Activated naive CD4-positive, alpha-beta T cell treated with anti-CD3 and anti-CD28 coated beads, Interleukin-2, amount 10 ng/mL, durations not matched to agents 7 days and 5 days (primary cell): ENCODE measurements at regions not wholly inside any gene's neighbourhood (a gene's known extent, or its start where the extent isn't known, plus 50 kb on each side); places are given as distances from the start of the nearest gene placed in this dataset.
"Not testable (repeated sequence)": the region's sequence is repeated elsewhere in the genome, so short reads cannot be mapped to it uniquely, and the experiment has no call there.

Source experiments
- CTCF ChIA-PET: fragments of 350-600 bp; sonication (Branson Sonifier 250); formaldehyde crosslinking; loops from one replicate; lab custom pipeline; 2021; ENCODE audit warnings: antibody characterized with exemption; lab: Charles Lee
- DNase-seq: peaks from one replicate; pipeline ENCODE4 v3.0.0-alpha.2; 2020
- H3K27ac Mint-ChIP-seq: one replicate; pipeline ENCODE4 v1.8.0; 2021; ENCODE audit warnings: mild to moderate bottlenecking, moderate library complexity, mixed read lengths
- H3K27me3 Mint-ChIP-seq: one replicate; pipeline ENCODE4 v1.8.0; 2021; ENCODE audit warnings: mild to moderate bottlenecking, mixed read lengths
- H3K36me3 Mint-ChIP-seq: one replicate; pipeline ENCODE4 v1.8.0; 2021; ENCODE audit warnings: mixed read lengths
- H3K4me1 Mint-ChIP-seq: one replicate; pipeline ENCODE4 v1.8.0; 2021; ENCODE audit warnings: mixed read lengths
- H3K4me3 Mint-ChIP-seq: one replicate; pipeline ENCODE4 v1.8.0; 2021; ENCODE audit warnings: mild to moderate bottlenecking, moderate library complexity, mixed read lengths
- H3K9me3 Mint-ChIP-seq: one replicate; pipeline ENCODE4 v1.8.0; 2021; ENCODE audit warnings: mixed read lengths

DNA sequence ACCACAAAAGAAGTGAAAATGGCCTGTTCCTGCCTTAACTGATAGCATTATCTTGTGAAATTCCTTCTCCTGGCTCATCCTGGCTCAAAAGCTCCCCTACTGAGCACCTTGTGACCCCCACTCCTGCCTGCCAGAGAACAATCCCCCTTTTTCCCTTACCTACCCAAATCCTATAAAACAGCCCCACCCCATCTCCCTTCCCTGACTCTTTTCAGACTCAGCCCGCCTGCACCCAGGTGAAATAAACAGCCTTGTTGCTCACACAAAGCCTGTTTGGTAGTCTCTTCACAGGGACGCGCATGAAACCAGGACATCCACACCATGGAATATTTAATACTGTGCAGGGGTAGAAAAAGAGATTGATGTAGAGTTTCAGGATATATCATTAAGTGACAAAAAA, 1677.0 kb downstream of the C4orf33 start:
- H3K27me3 Mint-ChIP-seq, CTCF ChIA-PET, H3K36me3 Mint-ChIP-seq, DNase-seq, H3K4me3 Mint-ChIP-seq, H3K4me1 Mint-ChIP-seq, H3K27ac Mint-ChIP-seq: not testable (repeated sequence)
- peaks cover 12% of the 10 kb centered on the region for H3K9me3 Mint-ChIP-seq

GRCh38 chr4:130808492-130808891, 1712.5 kb downstream of the C4orf33 start:
- Mint-ChIP-seq H3K4me1 (no peaks in the 10 kb centered on the region), H3K27me3 (no peaks in the 10 kb centered on the region), H3K36me3 (no peaks in the 10 kb centered on the region), H3K4me3 (no peak overlapping the region), H3K9me3 (peaks cover 3% of the 10 kb centered on the region), H3K27ac (no peak overlapping the region)
- CTCF ChIA-PET = no interaction called here
- DNase-seq = no peak

- peaks cover 5% of the 10 kb centered on the region for H3K9me3 Mint-ChIP-seq
- no peaks in the 10 kb centered on the region for H3K4me1 Mint-ChIP-seq
- H3K36me3 Mint-ChIP-seq = no peaks in the 10 kb centered on the region
These were observed 1716.3 kb downstream of the C4orf33 start for GRCh38 chr4:130812117-130812765.

GRCh38 chr4:130814896-130815295, 1718.9 kb downstream of the C4orf33 start:
- Mint-ChIP-seq H3K36me3 (no peaks in the 10 kb centered on the region), H3K4me1 (no peaks in the 10 kb centered on the region), H3K4me3 (no peak overlapping the region), H3K27ac (no peak overlapping the region), H3K9me3 (peaks cover 5% of the 10 kb centered on the region), H3K27me3 (no peaks in the 10 kb centered on the region)
- CTCF ChIA-PET = no interaction called here
- DNase-seq = no peak

More at GRCh38 chr4:130812117-130812765, 1716.3 kb downstream of the C4orf33 start:
- H3K27me3 Mint-ChIP-seq = no peaks in the 10 kb centered on the region
- no peak overlapping the region for H3K27ac Mint-ChIP-seq
- no peak for DNase-seq
- H3K4me3 Mint-ChIP-seq = no peak overlapping the region
- CTCF ChIA-PET = no interaction called here

GRCh38 chr4:130820448-130820847, 1724.5 kb downstream of the C4orf33 start:
- no peaks in the 10 kb centered on the region for H3K4me1 Mint-ChIP-seq
- no peak overlapping the region for H3K4me3 Mint-ChIP-seq
- no peak for DNase-seq
- peaks cover 6% of the 10 kb centered on the region for H3K9me3 Mint-ChIP-seq
- H3K27ac Mint-ChIP-seq = no peak overlapping the region
- no peaks in the 10 kb centered on the region for H3K27me3 Mint-ChIP-seq
- CTCF ChIA-PET = no interaction called here
- H3K36me3 Mint-ChIP-seq = no peaks in the 10 kb centered on the region

DNA sequence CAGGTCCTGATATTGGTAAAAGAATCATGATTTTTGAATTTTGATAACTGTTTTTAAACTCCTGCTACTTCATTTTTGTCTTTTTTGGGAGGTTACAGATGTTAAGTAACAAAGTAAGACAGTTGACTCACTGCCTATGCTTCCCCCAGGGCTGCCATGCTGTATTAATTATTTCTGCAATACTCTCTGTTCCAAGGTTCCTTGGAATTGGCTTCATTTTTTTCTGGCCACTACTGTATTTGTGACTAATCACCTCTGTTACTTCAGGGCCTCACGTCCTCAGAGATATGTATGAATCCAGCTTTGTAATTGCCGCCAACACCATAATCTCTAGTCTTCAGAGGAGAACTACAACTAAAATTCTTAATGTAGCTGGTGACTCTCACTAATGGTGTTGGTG, 1729.3 kb downstream of the C4orf33 start:
- CTCF ChIA-PET = no interaction called here
- Mint-ChIP-seq H3K9me3 (peaks cover 7% of the 10 kb centered on the region), H3K27ac (no peak overlapping the region), H3K4me3 (no peak overlapping the region), H3K4me1 (no peaks in the 10 kb centered on the region), H3K27me3 (no peaks in the 10 kb centered on the region), H3K36me3 (no peaks in the 10 kb centered on the region)
- DNase-seq = no peak

GRCh38 chr4:130850019-130850524, 1754.1 kb downstream of the C4orf33 start:
- Mint-ChIP-seq H3K27me3 (no peaks in the 10 kb centered on the region), H3K9me3 (peaks cover 18% of the 10 kb centered on the region), H3K27ac (no peak overlapping the region), H3K4me3 (no peak overlapping the region), H3K4me1 (no peaks in the 10 kb centered on the region), H3K36me3 (no peaks in the 10 kb centered on the region)
- DNase-seq = no peak
- CTCF ChIA-PET = no interaction called here

- DNase-seq = no peak
- CTCF ChIA-PET = no interaction called here
- no peaks in the 10 kb centered on the region for H3K36me3 Mint-ChIP-seq
- no peak overlapping the region for H3K4me3 Mint-ChIP-seq
- H3K9me3 Mint-ChIP-seq = peaks cover 18% of the 10 kb centered on the region
- no peak overlapping the region for H3K27ac Mint-ChIP-seq
- H3K27me3 Mint-ChIP-seq = no peaks in the 10 kb centered on the region
- H3K4me1 Mint-ChIP-seq = no peaks in the 10 kb centered on the region
These were observed 1755.2 kb downstream of the C4orf33 start for GRCh38 chr4:130851107-130851506.

- CTCF ChIA-PET = no interaction called here
- Mint-ChIP-seq H3K27ac (no peak overlapping the region), H3K36me3 (no peaks in the 10 kb centered on the region), H3K4me3 (no peak overlapping the region), H3K9me3 (peaks cover 20% of the 10 kb centered on the region), H3K27me3 (no peaks in the 10 kb centered on the region), H3K4me1 (no peaks in the 10 kb centered on the region)
- DNase-seq = no peak
These were observed 1756.0 kb downstream of the C4orf33 start for GRCh38 chr4:130851932-130852331.

DNA sequence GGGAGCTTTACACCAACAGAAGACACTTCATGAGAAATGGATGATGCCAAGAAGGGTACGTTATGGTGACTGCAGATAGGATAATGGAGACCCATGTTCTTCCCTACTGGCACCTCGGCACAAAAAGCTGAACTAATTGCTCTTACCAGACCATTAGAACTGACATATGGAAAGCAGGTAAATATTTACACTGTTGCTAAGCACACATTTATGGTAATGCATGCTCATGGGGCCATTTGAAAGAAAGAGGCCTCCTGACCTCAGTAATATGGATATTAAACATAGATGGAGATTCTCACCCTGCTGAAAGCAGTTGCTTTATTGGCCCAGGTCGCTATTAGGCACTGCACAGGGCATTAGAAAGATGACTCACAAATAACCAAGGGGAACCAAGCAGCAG, 1759.6 kb downstream of the C4orf33 start:
- H3K27me3 Mint-ChIP-seq = no peaks in the 10 kb centered on the region
- H3K36me3 Mint-ChIP-seq = no peaks in the 10 kb centered on the region
- CTCF ChIA-PET = no interaction called here
- H3K4me1 Mint-ChIP-seq = no peaks in the 10 kb centered on the region
- DNase-seq = no peak
- no peak overlapping the region for H3K4me3 Mint-ChIP-seq
- no peak overlapping the region for H3K27ac Mint-ChIP-seq
- peaks cover 17% of the 10 kb centered on the region for H3K9me3 Mint-ChIP-seq

GRCh38 chr4:130859991-130860390, 1764.0 kb downstream of the C4orf33 start:
- no peak overlapping the region for H3K27ac Mint-ChIP-seq
- DNase-seq = no peak
- no peak overlapping the region for H3K4me3 Mint-ChIP-seq
- CTCF ChIA-PET = no interaction called here
- H3K27me3 Mint-ChIP-seq = no peaks in the 10 kb centered on the region
- H3K4me1 Mint-ChIP-seq = no peaks in the 10 kb centered on the region
- H3K36me3 Mint-ChIP-seq = no peaks in the 10 kb centered on the region
- H3K9me3 Mint-ChIP-seq = peaks cover 10% of the 10 kb centered on the region

GRCh38 chr4:130896920-130897319, 1801.0 kb downstream of the C4orf33 start:
- no peaks in the 10 kb centered on the region for H3K36me3 Mint-ChIP-seq
- DNase-seq = no peak
- CTCF ChIA-PET = no interaction called here
- no peak overlapping the region for H3K4me3 Mint-ChIP-seq
- H3K9me3 Mint-ChIP-seq = peaks cover 2% of the 10 kb centered on the region
- no peak overlapping the region for H3K27ac Mint-ChIP-seq
- no peaks in the 10 kb centered on the region for H3K4me1 Mint-ChIP-seq
- H3K27me3 Mint-ChIP-seq = no peaks in the 10 kb centered on the region

DNA sequence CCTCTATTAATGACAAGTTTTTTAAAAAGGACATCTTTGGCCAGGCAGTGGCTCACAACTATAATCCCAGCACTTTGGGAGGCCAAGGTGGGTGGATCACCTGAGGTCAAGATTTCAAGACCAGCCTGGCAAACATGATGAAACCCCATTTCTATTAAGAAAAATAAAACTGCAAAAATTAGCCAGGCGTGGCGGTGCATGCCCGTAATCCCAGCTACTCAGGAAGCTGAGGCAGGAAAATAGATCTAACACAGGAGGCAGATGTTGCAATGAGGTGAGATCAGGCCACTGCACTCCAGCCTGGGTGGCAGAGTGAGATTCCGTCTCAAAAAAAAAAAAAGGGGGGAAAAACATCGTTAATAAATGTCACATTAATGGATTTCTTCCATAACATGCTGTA, 1805.4 kb downstream of the C4orf33 start:
- Mint-ChIP-seq H3K36me3 (no peaks in the 10 kb centered on the region), H3K9me3 (no peaks in the 10 kb centered on the region), H3K27me3 (no peaks in the 10 kb centered on the region), H3K4me3 (no peak overlapping the region), H3K27ac (no peak overlapping the region), H3K4me1 (no peaks in the 10 kb centered on the region)
- no peak for DNase-seq
- CTCF ChIA-PET = no interaction called here

DNA sequence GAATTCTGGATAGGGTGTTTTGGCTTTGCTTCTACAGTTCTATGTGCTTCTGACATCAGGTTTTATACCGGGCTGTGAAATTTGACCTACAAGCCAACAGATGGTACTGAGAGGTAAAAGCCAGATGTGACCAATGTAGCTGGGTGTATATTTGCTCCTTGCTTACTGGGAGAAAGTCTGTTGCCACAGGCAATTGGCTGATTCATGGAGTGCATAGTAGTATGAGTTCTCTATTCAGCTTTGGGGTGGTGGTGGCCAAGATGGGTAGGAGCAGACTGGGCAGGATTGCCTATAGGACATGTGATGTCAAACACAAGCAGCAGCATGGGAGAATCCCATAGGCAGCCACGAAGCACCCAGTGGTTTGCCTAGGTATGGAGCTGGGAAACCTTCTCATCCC, 1827.0 kb downstream of the C4orf33 start:
- Mint-ChIP-seq H3K36me3 (no peaks in the 10 kb centered on the region), H3K4me3 (no peak overlapping the region), H3K27me3 (no peaks in the 10 kb centered on the region), H3K27ac (no peak overlapping the region), H3K4me1 (no peaks in the 10 kb centered on the region), H3K9me3 (peaks cover 15% of the 10 kb centered on the region)
- CTCF ChIA-PET = no interaction called here
- no peak for DNase-seq

DNA sequence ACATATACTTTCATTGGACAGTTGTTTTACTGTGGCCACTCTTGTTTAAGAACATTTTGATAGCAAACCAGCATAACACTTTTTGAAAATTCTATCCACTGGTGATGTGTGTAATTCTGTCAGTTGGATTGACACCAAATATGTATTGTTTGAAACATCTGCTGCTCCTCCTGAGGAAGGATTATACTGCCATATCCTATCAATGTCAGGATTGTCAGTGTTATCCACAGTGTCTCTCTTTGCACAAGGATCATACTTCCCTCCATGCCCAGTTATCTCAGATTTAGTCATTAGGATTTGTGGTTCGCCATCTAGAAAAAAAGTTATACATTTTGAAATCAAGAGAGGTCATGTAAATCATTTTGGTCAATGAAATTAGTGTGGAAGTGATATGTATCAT, 1859.6 kb downstream of the C4orf33 start:
- H3K27ac Mint-ChIP-seq = no peak overlapping the region
- no peak overlapping the region for H3K4me3 Mint-ChIP-seq
- H3K36me3 Mint-ChIP-seq = no peaks in the 10 kb centered on the region
- CTCF ChIA-PET = no interaction called here
- H3K27me3 Mint-ChIP-seq = no peaks in the 10 kb centered on the region
- peaks cover 8% of the 10 kb centered on the region for H3K9me3 Mint-ChIP-seq
- no peak for DNase-seq
- no peaks in the 10 kb centered on the region for H3K4me1 Mint-ChIP-seq
